ENCODE measurements at regions not wholly inside any gene's neighbourhood (a gene's known extent, or its start where the extent isn't known, plus 50 kb on each side); places are given as distances from the start of the nearest gene placed in this dataset.
A peak's percentile ranks its signal among the peaks of the same experiment; 100 is the strongest.

GRCh38 chr17:77493238-77493820, 352.6 kb downstream of the SEC14L1 start:
- DNase-seq (ENCODE audit: extremely low spot score): no peak
- Histone ChIP-seq H3K4me1 (ENCODE audit: insufficient read depth) (no peaks in the 10 kb centered on the region), H3K27ac (ENCODE audit: low read depth) (no peak overlapping the region), H3K36me3 (ENCODE audit: insufficient read depth) (peaks cover 7% of the 10 kb centered on the region), H3K4me3 (ENCODE audit: low read depth, low read length) (no peak overlapping the region)
- 71% methylated on average over 11 of the region's 11 CpGs for WGBS

- Histone ChIP-seq H3K4me3 (ENCODE audit: low read depth, low read length) (no peak overlapping the region), H3K36me3 (ENCODE audit: insufficient read depth) (peaks cover 5% of the 10 kb centered on the region), H3K4me1 (ENCODE audit: insufficient read depth) (no peaks in the 10 kb centered on the region), H3K27ac (ENCODE audit: low read depth) (no peak overlapping the region)
- DNase-seq (ENCODE audit: extremely low spot score): no peak
- WGBS: 74% methylated on average over 9 of the region's 9 CpGs
Observed at GRCh38 chr17:77493901-77494663, 353.3 kb downstream of the SEC14L1 start.

- DNase-seq (ENCODE audit: extremely low spot score): peak; percentile 46
- Histone ChIP-seq H3K4me3 (ENCODE audit: low read depth, low read length) (no peak overlapping the region), H3K36me3 (ENCODE audit: insufficient read depth) (peaks cover 2% of the 10 kb centered on the region), H3K4me1 (ENCODE audit: insufficient read depth) (no peaks in the 10 kb centered on the region), H3K27ac (ENCODE audit: low read depth) (no peak overlapping the region)
- 19% methylated on average over 18 of the region's 18 CpGs for WGBS
Observed at GRCh38 chr17:77494664-77495435, 354.1 kb downstream of the SEC14L1 start.

GRCh38 chr17:77495575-77495974, 354.8 kb downstream of the SEC14L1 start:
- Histone ChIP-seq H3K4me3 (ENCODE audit: low read depth, low read length) (no peak overlapping the region), H3K27ac (ENCODE audit: low read depth) (no peak overlapping the region), H3K4me1 (ENCODE audit: insufficient read depth) (no peaks in the 10 kb centered on the region), H3K36me3 (ENCODE audit: insufficient read depth) (peaks cover 2% of the 10 kb centered on the region)
- 88% methylated on average over 11 of the region's 11 CpGs for WGBS
- no peak for DNase-seq (ENCODE audit: extremely low spot score)

- WGBS: 89% methylated on average over 12 of the region's 12 CpGs
- no peaks in the 10 kb centered on the region for H3K4me1 ChIP-seq (ENCODE audit: insufficient read depth)
- DNase-seq (ENCODE audit: extremely low spot score): no peak
- peaks cover 2% of the 10 kb centered on the region for H3K36me3 ChIP-seq (ENCODE audit: insufficient read depth)
- no peak overlapping the region for H3K27ac ChIP-seq (ENCODE audit: low read depth)
- no peak overlapping the region for H3K4me3 ChIP-seq (ENCODE audit: low read depth, low read length)
Observed at GRCh38 chr17:77496401-77496801, 355.6 kb downstream of the SEC14L1 start.

- DNase-seq (ENCODE audit: extremely low spot score): no peak
- no peak overlapping the region for H3K27ac ChIP-seq (ENCODE audit: low read depth)
- H3K36me3 ChIP-seq (ENCODE audit: insufficient read depth): peaks cover 2% of the 10 kb centered on the region
- no peak overlapping the region for H3K4me3 ChIP-seq (ENCODE audit: low read depth, low read length)
- no peaks in the 10 kb centered on the region for H3K4me1 ChIP-seq (ENCODE audit: insufficient read depth)
- 87% methylated on average over 9 of the region's 9 CpGs for WGBS
Observed at GRCh38 chr17:77496831-77497577, 356.2 kb downstream of the SEC14L1 start.

GRCh38 chr17:77497578-77497934, 356.8 kb downstream of the SEC14L1 start:
- Histone ChIP-seq H3K36me3 (ENCODE audit: insufficient read depth) (peaks cover 2% of the 10 kb centered on the region), H3K27ac (ENCODE audit: low read depth) (no peak overlapping the region), H3K4me1 (ENCODE audit: insufficient read depth) (no peaks in the 10 kb centered on the region), H3K4me3 (ENCODE audit: low read depth, low read length) (no peak overlapping the region)
- no peak for DNase-seq (ENCODE audit: extremely low spot score)
- WGBS: 88% methylated on average over 8 of the region's 8 CpGs

- no peak overlapping the region for H3K4me3 ChIP-seq (ENCODE audit: low read depth, low read length)
- no peak for DNase-seq (ENCODE audit: extremely low spot score)
- 87% methylated on average over 25 of the region's 25 CpGs for WGBS
- no peak overlapping the region for H3K27ac ChIP-seq (ENCODE audit: low read depth)
- no peaks in the 10 kb centered on the region for H3K4me1 ChIP-seq (ENCODE audit: insufficient read depth)
- peaks cover 2% of the 10 kb centered on the region for H3K36me3 ChIP-seq (ENCODE audit: insufficient read depth)
Observed at GRCh38 chr17:77498091-77498741, 357.4 kb downstream of the SEC14L1 start.

GRCh38 chr17:77498791-77499698, 358.3 kb downstream of the SEC14L1 start:
- no peak for DNase-seq (ENCODE audit: extremely low spot score)

GRCh38 chr17:77499699-77500435, 359.1 kb downstream of the SEC14L1 start:
- Histone ChIP-seq H3K27ac (ENCODE audit: low read depth) (no peak overlapping the region), H3K4me3 (ENCODE audit: low read depth, low read length) (no peak overlapping the region), H3K4me1 (ENCODE audit: insufficient read depth) (no peaks in the 10 kb centered on the region), H3K36me3 (ENCODE audit: insufficient read depth) (no peaks in the 10 kb centered on the region)
- 87% methylated on average over 14 of the region's 14 CpGs for WGBS
- DNase-seq (ENCODE audit: extremely low spot score): no peak

More at GRCh38 chr17:77498791-77499698, 358.3 kb downstream of the SEC14L1 start:
- H3K36me3 ChIP-seq (ENCODE audit: insufficient read depth): peaks cover under 1% of the 10 kb centered on the region
- 89% methylated on average over 28 of the region's 28 CpGs for WGBS
- no peaks in the 10 kb centered on the region for H3K4me1 ChIP-seq (ENCODE audit: insufficient read depth)
- H3K4me3 ChIP-seq (ENCODE audit: low read depth, low read length): no peak overlapping the region
- H3K27ac ChIP-seq (ENCODE audit: low read depth): no peak overlapping the region

- 93% methylated on average over 12 of the region's 12 CpGs for whole genome bisulfite sequencing
- H3K27ac ChIP-seq (ENCODE audit: low read depth): no peak overlapping the region
- no peak for DNase-seq (ENCODE audit: extremely low spot score)
- H3K36me3 ChIP-seq (ENCODE audit: insufficient read depth): no peaks in the 10 kb centered on the region
- no peak overlapping the region for H3K4me3 ChIP-seq (ENCODE audit: low read depth, low read length)
- no peaks in the 10 kb centered on the region for H3K4me1 ChIP-seq (ENCODE audit: insufficient read depth)
Observed at GRCh38 chr17:77501101-77501566, 360.4 kb downstream of the SEC14L1 start.
